ENCODE measurements at regions not wholly inside any gene's neighbourhood (a gene's known extent, or its start where the extent isn't known, plus 50 kb on each side); places are given as distances from the start of the nearest gene placed in this dataset.

DNA sequence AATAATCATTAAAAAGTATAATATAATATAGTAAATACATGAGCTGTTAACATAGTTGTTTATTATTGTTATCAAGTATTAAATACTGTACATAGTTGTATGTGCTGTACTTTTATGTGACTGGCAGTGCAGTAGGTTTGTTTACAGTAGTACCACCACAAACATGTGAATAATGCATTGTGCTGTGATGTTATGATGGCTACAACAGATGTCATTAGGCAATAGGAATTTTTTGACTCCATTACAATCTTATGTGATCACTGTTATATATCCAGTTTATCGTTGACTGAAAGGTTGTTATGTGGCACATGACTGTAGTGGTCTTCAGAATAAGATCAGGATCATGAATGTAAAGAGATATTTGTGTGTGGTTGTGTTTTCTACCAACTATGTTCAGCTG is 577.8 kb downstream of the JRKL start:
- no peak for DNase-seq
- Histone ChIP-seq H3K27ac (no peak overlapping the region), H3K9me3 (no peaks in the 10 kb centered on the region), H3K27me3 (no peaks in the 10 kb centered on the region), H3K4me1 (no peaks in the 10 kb centered on the region), H3K36me3 (no peaks in the 10 kb centered on the region), H3K4me3 (replicated peaks in 1 of 3) (no peak overlapping the region)
- WGBS, 2 donors: 50 to 88% methylated on average over 1 of the region's 1 CpG
- intact Hi-C loops (cut with DNase I): no loop called here
- TF ChIP-seq, protein P1, sequence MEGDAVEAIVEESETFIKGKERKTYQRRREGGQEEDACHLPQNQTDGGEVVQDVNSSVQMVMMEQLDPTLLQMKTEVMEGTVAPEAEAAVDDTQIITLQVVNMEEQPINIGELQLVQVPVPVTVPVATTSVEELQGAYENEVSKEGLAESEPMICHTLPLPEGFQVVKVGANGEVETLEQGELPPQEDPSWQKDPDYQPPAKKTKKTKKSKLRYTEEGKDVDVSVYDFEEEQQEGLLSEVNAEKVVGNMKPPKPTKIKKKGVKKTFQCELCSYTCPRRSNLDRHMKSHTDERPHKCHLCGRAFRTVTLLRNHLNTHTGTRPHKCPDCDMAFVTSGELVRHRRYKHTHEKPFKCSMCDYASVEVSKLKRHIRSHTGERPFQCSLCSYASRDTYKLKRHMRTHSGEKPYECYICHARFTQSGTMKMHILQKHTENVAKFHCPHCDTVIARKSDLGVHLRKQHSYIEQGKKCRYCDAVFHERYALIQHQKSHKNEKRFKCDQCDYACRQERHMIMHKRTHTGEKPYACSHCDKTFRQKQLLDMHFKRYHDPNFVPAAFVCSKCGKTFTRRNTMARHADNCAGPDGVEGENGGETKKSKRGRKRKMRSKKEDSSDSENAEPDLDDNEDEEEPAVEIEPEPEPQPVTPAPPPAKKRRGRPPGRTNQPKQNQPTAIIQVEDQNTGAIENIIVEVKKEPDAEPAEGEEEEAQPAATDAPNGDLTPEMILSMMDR (IDR thresholded peaks at IDR 0.05): no peak
- TF ChIP-seq POLR2A (IDR thresholded peaks at IDR 0.05): no peak

DNA sequence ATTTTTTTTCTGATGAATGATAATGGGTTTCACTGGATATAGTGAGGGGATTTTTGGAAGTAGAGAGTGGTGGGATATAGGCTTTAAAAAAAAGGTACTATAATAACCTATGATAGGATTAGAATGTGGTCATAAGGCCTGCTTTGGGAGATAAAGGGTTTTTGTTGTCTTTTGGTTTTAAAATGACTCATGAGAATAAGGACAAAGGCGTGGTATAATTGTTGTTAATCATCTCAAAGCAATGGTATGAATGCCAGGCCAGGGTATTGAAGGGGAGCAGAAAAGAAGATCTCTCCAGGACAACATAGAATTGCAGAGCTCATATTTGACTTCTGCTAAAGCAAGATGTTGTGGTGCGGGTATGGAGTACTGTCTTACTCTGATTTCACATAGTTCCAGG is 579.4 kb downstream of the JRKL start:
- Histone ChIP-seq H3K4me1 (no peaks in the 10 kb centered on the region), H3K4me3 (replicated peaks in 1 of 3) (no peak overlapping the region), H3K36me3 (no peaks in the 10 kb centered on the region), H3K9me3 (no peaks in the 10 kb centered on the region), H3K27me3 (no peaks in the 10 kb centered on the region), H3K27ac (no peak overlapping the region)
- intact Hi-C loops (cut with DNase I): no loop called here
- DNase-seq: no peak
- TF ChIP-seq, protein P1 (IDR thresholded peaks at IDR 0.05): no peak
- TF ChIP-seq POLR2A (IDR thresholded peaks at IDR 0.05): no peak
- WGBS, 2 donors: 81% methylated on average over 2 of the region's 2 CpGs

DNA sequence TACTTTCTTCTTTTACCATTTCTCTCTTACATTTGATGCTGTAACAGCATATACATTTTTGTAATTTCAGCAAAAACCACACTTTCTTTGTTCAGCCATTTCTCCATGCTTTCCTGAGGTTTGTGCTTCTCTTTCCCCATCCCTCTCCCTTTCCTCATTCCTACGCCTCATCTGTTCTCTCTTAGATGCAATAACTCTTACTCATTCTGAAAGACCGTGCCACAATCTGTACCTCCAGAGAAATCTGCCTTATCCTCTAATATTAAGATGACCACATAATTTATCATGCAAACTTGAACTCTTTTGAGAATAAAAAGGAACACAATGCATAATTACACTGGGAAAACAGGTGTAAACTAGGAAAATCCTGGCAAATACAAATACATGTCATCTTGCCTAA is 588.9 kb downstream of the JRKL start:
- 61 to 73% methylated on average over 2 of the region's 2 CpGs for WGBS, 2 donors
- H3K36me3 ChIP-seq: no peaks in the 10 kb centered on the region
- intact Hi-C loops (cut with DNase I): no loop called here
- no peaks in the 10 kb centered on the region for H3K27me3 ChIP-seq
- no peak for DNase-seq
- H3K9me3 ChIP-seq: no peaks in the 10 kb centered on the region
- no peak for TF ChIP-seq POLR2A (IDR thresholded peaks at IDR 0.05)
- TF ChIP-seq, protein P1 (IDR thresholded peaks at IDR 0.05): no peak
- H3K27ac ChIP-seq: no peak overlapping the region
- H3K4me3 ChIP-seq (replicated peaks in 1 of 3): no peak overlapping the region
- no peaks in the 10 kb centered on the region for H3K4me1 ChIP-seq

DNA sequence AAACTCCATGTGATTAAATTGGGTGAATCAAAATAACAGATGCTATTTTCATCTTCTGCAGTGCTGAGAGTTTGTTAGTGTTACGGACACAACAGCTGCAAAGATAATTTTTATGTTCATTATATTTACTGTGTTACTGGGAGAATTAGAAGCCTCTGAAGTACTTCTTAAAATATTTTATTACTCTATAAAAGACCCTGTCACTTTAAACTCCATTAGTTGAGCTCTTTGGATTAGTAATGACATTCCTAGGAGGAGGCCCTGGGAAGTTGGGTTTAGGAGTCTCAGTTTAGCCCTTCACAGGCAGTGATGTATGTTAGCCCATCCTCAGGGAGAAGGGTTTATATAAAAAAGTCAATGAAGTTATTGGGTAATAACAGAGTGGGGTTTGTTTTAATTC is 596.7 kb downstream of the JRKL start:
- H3K27ac ChIP-seq: no peak overlapping the region
- WGBS, 2 donors: 91 to 98% methylated on average over 1 of the region's 1 CpG

DNA sequence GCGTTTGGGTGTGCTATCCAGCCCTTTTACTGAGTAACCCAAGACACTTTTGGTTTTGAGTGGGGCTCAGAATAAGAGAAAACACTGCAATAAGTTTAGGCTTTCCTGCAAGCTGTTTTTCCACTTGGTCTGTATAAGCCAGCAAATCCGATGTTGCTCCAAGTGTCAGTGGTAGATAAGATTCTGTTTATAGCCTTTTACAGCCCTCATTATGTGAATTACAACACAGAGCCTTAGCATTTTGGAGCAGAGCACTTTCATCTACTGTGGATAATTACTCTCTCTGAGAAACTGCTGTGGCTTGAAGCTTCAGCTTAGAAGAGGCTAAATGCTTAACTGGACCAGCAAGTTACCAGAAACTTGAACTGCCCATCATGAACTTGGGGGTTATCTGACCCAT is 601.1 kb downstream of the JRKL start:
- H3K4me3 ChIP-seq (replicated peaks in 1 of 3): no peak overlapping the region
- TF ChIP-seq, protein P1 (IDR thresholded peaks at IDR 0.05): no peak
- no peak for TF ChIP-seq POLR2A (IDR thresholded peaks at IDR 0.05)

More for the DNA sequence above, 596.7 kb downstream of the JRKL start:
- no peaks in the 10 kb centered on the region for H3K4me1 ChIP-seq
- no peak for TF ChIP-seq POLR2A (IDR thresholded peaks at IDR 0.05)
- TF ChIP-seq, protein P1 (IDR thresholded peaks at IDR 0.05): no peak
- no peaks in the 10 kb centered on the region for H3K27me3 ChIP-seq
- intact Hi-C loops (cut with DNase I): no loop called here
- H3K4me3 ChIP-seq (replicated peaks in 1 of 3): no peak overlapping the region
- H3K9me3 ChIP-seq: no peaks in the 10 kb centered on the region
- no peak for DNase-seq
- no peaks in the 10 kb centered on the region for H3K36me3 ChIP-seq

More for the DNA sequence above, 601.1 kb downstream of the JRKL start:
- Histone ChIP-seq H3K9me3 (no peaks in the 10 kb centered on the region), H3K4me1 (no peaks in the 10 kb centered on the region), H3K27me3 (no peaks in the 10 kb centered on the region), H3K36me3 (no peaks in the 10 kb centered on the region), H3K27ac (no peak overlapping the region)
- WGBS, 2 donors: 78 to 81% methylated on average over 2 of the region's 2 CpGs
- intact Hi-C loops (cut with DNase I): no loop called here
- no peak for DNase-seq
